ENCODE measurements at regions not wholly inside any gene's neighbourhood (a gene's known extent, or its start where the extent isn't known, plus 50 kb on each side); places are given as distances from the start of the nearest gene placed in this dataset.

DNA sequence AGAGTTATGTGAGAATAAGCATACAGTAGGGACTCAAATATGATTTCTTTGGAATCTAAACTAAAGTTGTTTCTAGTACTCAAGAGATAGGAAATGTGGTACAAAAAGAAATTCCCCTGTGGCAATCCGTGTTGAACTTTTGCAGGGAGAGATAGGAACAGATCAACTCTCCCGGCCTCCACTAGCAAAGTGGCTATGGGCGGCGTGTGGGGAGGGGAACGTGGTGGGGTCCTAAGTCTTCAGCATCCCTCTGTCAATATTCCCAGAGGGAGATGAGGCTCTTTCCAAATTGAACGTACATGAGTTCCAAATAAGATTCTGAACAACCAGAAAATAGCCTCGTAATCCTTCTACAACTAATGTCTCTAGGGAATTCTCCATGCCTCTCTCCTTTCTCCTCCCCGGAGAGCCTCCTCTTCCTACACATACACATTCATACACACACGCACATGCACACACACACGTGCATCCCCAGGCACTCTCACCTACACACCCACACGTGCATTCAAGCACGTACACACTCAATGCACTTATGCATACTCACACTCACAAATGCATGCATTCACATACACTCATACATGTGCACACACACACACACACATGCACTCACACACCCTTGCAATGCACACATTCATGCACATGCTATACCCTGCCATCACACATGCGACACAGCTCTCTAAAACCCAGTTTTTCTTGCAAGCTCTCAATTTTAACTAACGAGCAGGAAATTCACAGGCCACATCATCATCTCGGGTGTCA lies 244.8 kb downstream of the MAF start (continued):
- TF ChIP-seq RBBP5 (IDR thresholded peaks at IDR 0.05; ENCODE audit: borderline replicate concordance, low read depth, low read length) (no peak), CREB1 (IDR thresholded peaks at IDR 0.05) (no peak), RNF2 (IDR thresholded peaks at IDR 0.05; ENCODE audit: borderline replicate concordance, low read depth, low read length, missing control alignments, poor library complexity, severe bottlenecking) (no peak)

All from H1 (cell line).